Tongue (tissue), 1 donor: ENCODE measurements at regions not wholly inside any gene's neighbourhood (a gene's known extent, or its start where the extent isn't known, plus 50 kb on each side); places are given as distances from the start of the nearest gene placed in this dataset.
"Not testable (repeated sequence)": the region's sequence is repeated elsewhere in the genome, so short reads cannot be mapped to it uniquely, and the experiment has no call there.

ENCODE experiments used
- DNase-seq: peaks from one replicate; pipeline ENCODE4 v3.0.0-alpha.2; 2015

- no peak for DNase-seq
These were observed 174.3 kb downstream of the CPS1 start for GRCh38 chr2:210730672-210731071.

- not testable (repeated sequence) for DNase-seq
These were observed 190.4 kb downstream of the CPS1 start for GRCh38 chr2:210746826-210747225.

DNA sequence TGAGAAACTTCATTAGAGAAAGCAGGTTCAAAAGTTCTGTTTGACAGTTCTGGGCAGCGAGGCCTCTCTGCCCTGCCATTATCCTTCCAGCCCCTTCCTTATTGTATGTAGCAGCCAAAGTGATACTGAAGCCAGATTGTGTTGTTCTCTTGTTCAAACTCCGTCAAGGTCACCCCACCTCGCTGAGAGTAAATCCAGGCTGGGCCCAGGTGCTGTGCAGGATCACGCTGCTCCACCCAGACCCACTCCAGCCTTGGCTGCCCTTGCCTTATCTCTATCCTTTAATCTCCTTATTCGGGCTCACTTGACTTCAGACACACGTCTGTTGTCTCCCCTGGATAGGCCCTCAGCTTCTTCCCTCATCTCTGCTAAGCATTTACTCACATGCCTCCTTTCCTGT lies 196.1 kb downstream of the CPS1 start:
- DNase-seq = no peak

DNA sequence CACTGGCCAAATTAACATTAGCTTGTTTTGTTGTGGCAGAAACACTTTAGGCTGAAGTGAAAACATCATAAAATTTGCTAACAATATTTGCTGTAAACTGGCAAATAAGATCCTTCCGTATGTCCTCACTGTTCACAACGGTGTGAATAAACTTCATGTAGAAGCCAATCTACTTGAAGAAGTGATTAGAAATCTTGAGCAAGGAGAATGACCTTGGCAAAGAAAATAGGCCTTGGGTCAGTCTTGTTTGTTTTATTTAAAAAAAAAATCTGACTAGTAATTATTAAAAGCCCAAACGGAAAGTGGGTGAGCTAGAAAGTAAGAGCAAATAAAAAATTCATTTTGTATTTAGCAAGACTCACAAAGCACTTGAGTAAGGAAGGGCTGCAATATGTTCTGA lies 197.0 kb downstream of the CPS1 start:
- no peak for DNase-seq

GRCh38 chr2:210756855-210757254 lies 200.5 kb downstream of the CPS1 start:
- DNase-seq = no peak

DNA sequence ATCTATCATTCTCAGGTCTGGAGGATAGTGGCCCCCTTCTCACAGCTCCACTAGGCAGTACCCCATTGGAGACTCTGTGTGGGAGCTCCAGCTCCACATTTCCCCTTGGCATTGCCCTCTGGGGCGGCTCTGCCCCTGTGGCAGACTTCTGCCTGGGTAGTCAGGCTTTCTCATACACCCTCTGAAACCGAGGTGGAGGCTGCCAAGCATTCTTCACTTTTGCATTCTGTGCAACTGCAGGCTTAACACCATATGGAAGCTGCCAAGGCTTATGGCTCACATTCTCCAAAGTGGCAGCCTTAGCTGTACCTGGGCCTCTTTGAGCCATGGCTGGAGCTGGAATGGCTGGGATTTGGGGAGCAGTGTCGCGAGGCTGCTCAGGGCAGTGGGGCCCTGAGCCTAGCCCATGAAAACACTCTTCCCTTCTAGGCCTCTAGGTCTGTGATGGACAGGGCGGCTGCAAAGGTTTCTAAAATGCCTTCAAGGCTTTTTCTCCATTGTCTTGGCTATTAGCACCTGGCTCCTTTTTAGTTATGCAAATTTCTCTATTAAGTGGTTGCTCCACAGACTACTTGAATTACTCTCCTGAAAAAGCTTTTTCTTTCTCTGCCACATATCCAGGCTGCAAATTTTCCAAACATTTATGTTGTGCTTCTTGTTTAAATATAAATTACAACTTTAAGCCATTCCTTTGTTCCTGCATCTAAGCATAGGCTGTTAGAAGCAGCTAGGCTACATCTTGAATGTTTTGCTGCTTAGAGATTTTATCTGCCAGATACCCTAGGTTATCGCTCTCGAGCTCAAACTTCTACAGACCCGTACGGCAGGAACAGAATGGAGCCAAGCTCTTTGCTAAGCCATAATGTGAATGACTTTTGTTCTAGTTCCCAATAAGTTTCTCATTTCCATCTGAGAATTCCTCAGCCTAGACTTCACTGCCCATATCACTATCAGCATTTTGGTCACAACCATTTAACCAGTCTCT lies 206.5 kb downstream of the CPS1 start:
- no peak for DNase-seq

DNA sequence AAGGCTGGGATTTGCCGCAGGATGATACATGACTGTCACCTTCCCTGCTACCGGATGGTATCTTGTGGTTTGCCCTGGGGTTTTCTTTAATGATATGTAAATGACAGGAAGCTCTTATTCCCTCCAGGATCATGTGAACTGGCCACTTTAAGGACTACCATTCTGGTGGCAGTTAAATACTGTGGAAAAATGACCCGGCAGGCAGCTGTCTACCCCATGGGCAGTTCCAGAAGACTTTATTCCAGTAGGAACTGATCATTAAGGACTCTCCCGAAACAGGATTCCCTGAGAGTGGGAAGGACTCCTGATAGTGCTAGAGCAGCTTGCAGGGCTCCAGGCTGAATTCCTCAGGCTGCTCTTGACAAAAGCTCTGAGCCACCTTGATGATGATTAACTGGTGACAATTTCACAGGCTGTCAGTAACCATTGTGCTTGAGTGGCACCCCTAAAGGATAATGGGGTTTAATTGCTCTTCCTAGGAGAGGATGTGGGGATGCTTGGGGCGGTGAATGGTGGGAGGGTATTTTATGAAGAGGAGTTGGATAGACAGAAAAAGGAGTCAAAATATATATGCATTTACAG lies 212.0 kb downstream of the CPS1 start:
- no peak for DNase-seq

- no peak for DNase-seq
These were observed 220.4 kb downstream of the CPS1 start for GRCh38 chr2:210776756-210777155.

DNA sequence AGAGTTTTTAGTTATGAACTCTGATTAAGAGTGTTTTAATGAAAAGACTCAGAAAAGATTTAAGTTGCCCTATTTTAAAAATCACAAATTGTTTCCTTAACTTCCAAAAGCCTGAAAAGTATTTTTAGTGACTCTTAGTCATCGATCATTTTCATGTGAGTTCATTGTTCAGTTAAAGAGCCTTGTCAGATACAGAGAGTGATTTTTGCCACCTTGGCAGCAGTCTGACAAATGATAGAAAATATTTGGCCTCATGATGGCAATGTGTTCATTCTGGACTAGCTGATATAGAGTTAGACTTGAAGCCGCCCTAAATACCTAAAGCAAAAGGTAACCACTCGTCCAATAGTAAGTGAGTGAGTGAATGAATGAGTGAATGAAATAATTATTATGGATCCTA lies 225.8 kb downstream of the CPS1 start:
- DNase-seq = no peak

DNA sequence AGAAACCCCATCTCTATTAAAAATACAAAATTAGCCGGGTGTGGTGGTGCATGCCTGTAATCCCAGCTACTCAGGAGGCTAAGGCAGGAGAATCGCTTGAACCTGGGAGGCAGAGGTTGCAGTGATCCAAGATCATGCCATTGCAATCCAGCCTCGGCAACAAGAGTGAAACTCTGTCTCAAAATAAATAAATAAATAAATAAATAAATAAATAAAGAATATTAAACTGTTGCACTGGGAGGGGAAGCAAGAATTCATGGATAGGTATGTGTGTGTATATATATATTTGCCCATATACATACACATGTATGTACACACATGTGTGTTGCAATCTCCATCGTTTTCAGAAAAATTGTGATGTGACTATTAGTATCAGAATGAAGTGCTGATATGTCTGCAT lies 231.4 kb downstream of the CPS1 start:
- DNase-seq = not testable (repeated sequence)

DNA sequence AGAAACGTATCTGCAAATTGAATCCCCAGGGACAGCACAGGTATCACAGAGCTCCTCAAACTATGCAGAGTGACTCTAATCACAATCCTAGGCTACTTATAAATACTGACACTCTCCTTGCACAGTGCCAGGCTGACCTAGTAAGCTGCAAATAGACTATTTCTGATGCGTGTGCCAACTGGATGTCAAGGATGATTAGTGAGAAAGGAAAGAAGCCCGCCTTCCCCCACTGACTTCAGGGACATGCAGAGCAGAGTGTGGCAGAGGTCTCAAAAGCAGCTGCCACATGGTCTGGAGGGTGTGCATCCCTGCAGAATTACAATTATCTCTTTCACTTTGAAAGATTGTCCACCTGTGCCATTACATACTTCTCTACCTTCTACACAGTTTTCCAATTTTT lies 235.6 kb downstream of the CPS1 start:
- peak; percentile 69 for DNase-seq

DNA sequence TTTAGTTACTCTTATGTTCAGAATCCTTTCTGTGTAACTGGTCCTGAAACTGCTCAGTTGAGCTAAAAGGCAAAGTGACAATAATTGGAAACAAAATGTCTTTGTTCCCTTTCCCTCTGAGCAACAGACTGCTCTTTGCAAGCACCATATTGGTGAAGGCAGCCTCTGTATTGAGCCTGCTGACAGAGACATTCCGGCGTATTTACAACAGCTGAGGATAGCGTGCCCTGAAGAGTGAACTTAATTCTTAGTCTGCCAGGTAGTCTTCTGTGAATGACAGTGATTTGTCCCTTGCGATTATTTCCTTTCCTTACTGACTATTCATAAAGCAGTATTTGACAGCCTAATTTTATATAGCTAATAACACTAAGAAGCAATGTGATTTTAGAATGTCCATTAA lies 239.1 kb downstream of the CPS1 start:
- DNase-seq = no peak

DNA sequence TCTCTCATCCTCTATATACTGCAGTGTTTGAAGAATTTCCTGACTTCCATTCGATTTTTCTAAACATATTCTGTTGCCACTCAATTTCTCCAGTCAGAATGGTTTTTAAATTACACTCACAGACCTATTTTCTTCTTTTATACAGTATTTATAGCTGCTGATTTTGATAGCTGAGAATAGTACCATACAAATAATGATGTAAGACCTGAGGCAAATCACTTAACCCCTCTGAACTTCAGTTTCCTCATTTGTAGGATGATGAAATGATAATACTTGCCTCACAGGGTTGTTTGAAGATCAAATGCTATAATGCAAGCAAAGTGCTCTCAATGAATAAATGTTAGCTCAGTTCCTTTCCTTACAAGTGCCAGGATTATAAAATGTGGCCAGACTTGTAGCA lies 241.8 kb downstream of the CPS1 start:
- DNase-seq = no peak

DNA sequence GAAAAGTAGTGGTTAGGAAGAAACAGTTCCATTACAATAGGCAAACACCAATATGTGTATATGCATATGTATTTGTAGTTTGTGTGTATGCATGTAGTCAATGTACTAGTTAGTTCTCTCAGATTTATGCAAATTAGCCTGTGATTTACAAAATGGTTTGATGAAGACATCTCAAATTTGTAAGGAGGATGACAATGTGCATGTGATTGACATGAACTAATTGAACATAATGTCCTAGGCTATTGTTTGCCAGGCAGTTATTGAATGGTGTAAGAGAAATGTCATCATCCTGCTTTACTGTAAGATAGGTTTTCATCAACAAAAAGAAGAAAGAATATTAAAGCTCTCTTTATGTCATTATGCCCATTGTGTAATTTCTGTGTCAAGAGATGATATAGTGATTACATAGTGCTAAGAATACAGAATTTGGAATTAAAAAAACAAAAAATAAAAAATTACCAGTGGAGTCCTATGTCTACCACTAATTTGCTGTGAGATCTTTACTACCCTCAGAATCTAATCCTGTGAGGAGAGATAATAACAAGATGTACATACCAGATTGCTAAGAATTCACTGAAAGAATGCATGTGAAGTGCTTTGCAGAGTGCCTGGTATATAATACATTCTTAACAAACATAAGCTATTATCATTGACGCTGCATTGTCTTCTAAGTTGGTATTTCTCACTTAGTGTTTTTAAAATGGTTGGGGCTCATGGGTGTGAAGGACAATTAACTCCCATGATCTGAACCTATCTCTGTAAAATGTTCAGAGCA lies 258.0 kb downstream of the CPS1 start:
- DNase-seq = no peak

GRCh38 chr2:210816769-210817168 lies 260.4 kb downstream of the CPS1 start:
- DNase-seq = no peak

DNA sequence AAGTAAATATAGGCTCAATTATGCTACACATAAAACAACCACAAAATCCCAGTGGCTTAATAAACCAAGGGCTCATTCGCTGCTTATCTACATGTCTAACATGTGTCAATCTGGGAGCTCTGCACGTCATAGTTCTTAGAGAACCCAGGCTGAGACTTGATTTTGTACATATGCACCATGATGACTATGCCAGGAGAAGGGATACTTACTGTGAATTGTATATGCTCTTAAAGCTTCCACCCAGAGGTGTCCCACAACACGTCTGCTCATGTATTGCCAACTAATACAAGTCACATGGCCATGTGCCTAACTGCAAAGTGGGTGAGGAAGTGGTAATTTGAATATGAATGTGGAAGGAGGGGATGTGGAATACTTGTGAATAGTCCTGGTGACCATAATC lies 262.1 kb downstream of the CPS1 start:
- no peak for DNase-seq

DNA sequence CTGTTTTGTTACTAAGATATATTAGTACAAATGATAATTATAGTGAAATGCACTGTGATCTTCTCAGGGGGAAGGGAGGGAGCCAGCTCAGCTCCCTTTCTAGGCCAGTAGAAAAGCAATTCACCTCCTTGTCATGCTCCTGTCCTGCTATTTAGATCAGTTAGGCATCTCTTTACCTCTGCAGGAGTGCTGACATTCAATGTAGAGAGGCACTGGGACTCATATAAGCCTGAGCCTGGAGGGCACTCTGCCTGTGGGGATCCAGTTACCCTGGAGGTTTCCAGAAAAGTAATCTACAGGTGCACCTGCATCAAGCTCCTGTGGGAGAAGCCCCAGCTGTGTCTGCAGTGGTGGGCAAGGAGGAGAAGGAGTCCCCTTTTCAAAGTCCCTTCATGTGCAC lies 277.0 kb downstream of the CPS1 start:
- DNase-seq = no peak

- no peak for DNase-seq
These were observed 282.6 kb downstream of the CPS1 start for GRCh38 chr2:210839034-210839433.

DNA sequence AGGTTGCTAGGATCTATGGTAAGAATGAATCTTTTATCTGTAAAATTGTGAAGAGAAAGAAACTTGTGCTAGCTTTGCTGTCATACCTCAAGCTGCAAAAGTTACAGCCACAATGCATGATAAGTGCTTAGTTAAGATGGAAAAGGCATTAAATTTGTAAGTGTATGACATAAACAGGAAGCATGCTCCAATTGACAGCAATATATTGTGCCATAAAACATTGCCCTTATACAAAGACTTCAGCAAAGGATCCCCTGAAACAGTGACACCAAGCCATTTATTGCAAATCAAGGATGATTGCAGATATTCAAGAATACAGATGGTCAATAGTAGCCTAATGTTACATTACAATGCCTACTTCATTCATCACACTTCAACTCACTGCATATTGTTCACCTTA lies 283.1 kb downstream of the CPS1 start:
- no peak for DNase-seq

DNA sequence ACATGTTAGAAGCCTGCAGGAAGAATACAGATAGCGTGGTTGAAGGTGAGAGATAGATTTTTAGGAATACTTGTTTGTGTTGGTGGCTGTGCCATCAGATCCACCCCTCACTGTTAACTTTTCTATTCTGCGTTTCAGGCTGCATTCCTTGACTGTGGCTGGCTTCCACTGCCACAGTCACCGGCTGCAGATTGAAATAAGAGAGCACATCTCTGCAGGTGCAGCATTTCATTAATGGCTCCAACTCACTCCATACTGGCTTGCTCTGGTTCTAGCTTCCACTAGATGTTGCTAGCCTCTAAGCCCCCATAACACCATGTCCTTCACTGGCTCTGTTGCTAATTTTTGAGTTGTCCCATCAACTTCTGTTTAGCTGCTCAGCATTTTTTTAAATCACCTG lies 286.5 kb downstream of the CPS1 start:
- DNase-seq = no peak

GRCh38 chr2:210844016-210844415 lies 287.6 kb downstream of the CPS1 start:
- DNase-seq = no peak

GRCh38 chr2:210859314-210859713 lies 302.9 kb downstream of the CPS1 start:
- DNase-seq = no peak

- DNase-seq = no peak
These were observed 303.9 kb downstream of the CPS1 start for GRCh38 chr2:210860276-210860675.
